ENCODE measurements at regions not wholly inside any gene's neighbourhood (a gene's known extent, or its start where the extent isn't known, plus 50 kb on each side); places are given as distances from the start of the nearest gene placed in this dataset.

- peaks cover 2% of the 10 kb centered on the region for H3K27me3 ChIP-seq (ENCODE audit: control insufficient read depth, insufficient read depth, low read length)
- no peak overlapping the region for H3K4me2 ChIP-seq (ENCODE audit: low read depth, low read length)
- H3K18ac ChIP-seq (ENCODE audit: low read depth, low read length): no peak overlapping the region
- dilution Hi-C loops (cut with HindIII; ENCODE audit: low sequenced_read_pairs, unreplicated experiment) (no loop called here), intact Hi-C loops (cut with micrococcal nuclease) (no loop called here), in situ Hi-C loops (cut with MboI; ENCODE audit: low sequenced_read_pairs) (no loop called here)
- no peaks in the 10 kb centered on the region for H4K20me1 ChIP-seq (ENCODE audit: insufficient read depth, low read length)
- no peak overlapping the region for H3K23ac ChIP-seq (ENCODE audit: low read depth, low read length)
- no peak overlapping the region for H3K14ac ChIP-seq (replicated peaks; ENCODE audit: low read depth, low read length)
- DNase-seq (no peak), ATAC-seq (ENCODE audit: low read depth) (no peak)
- H3K4me3 ChIP-seq (ENCODE audit: insufficient read depth, low read depth, low read length): no peak overlapping the region
- TF ChIP-seq CHD1 (IDR thresholded peaks at IDR 0.05; ENCODE audit: low read depth, low read length) (no peak), FOS (IDR thresholded peaks at IDR 0.05; ENCODE audit: low read depth, low read length) (no peak), MAFK (IDR thresholded peaks at IDR 0.05; ENCODE audit: low read depth, low read length) (no peak), ELK1 (IDR thresholded peaks at IDR 0.05; ENCODE audit: borderline replicate concordance, low read depth, low read length) (no peak), POLR2A (IDR thresholded peaks at IDR 0.05; ENCODE audit: low read depth, low read length) (no peak), SMC3 (IDR thresholded peaks at IDR 0.05; ENCODE audit: low read depth, low read length) (no peak), RCOR1 (IDR thresholded peaks at IDR 0.05; ENCODE audit: insufficient replicate concordance, low read length) (no peak), USF2 (IDR thresholded peaks at IDR 0.05; ENCODE audit: low read depth, low read length) (no peak), CEBPB (IDR thresholded peaks at IDR 0.05; ENCODE audit: low read depth, low read length) (no peak), RAD21 (IDR thresholded peaks at IDR 0.05; ENCODE audit: low read length) (no peak), CTCF (conservative IDR thresholded peaks at IDR 0.05; ENCODE audit: low read depth, low read length) (no peak), BHLHE40 (IDR thresholded peaks at IDR 0.05; ENCODE audit: low read depth, low read length) (no peak), MAZ (IDR thresholded peaks at IDR 0.05; ENCODE audit: borderline replicate concordance, low read depth, low read length) (no peak), NFE2L2 (IDR thresholded peaks at IDR 0.05; ENCODE audit: low read depth, low read length) (no peak), MXI1 (IDR thresholded peaks at IDR 0.05; ENCODE audit: borderline replicate concordance, low read depth, low read length) (no peak)
- peaks cover 2% of the 10 kb centered on the region; the same call in 1 of the 2 replicates for H3K9me3 ChIP-seq (ENCODE audit: control insufficient read depth, insufficient read depth, low read length)
- no peak overlapping the region for H3K56ac ChIP-seq (ENCODE audit: extremely low read depth, insufficient read depth, low read length)
- H3K79me1 ChIP-seq (ENCODE audit: low read depth in 1 of 2, low read length in 2 of 2): no peaks in the 10 kb centered on the region
- no peak overlapping the region for H3K27ac ChIP-seq (ENCODE audit: insufficient read depth, low read length)
- CTCF ChIA-PET: no interaction called here
- H2AK9ac ChIP-seq (replicated peaks; ENCODE audit: low read depth, low read length, poor library complexity): no peak overlapping the region
- no peaks in the 10 kb centered on the region for H3K36me3 ChIP-seq (ENCODE audit: control insufficient read depth, insufficient read depth, low read length)
- no peak overlapping the region for H2BK120ac ChIP-seq (ENCODE audit: low read depth, low read length)
- no peak overlapping the region for H2BK20ac ChIP-seq (ENCODE audit: low read depth, low read length)
- no peak overlapping the region for H2BK5ac ChIP-seq (ENCODE audit: low read depth, low read length, poor library complexity, severe bottlenecking)
- H4K5ac ChIP-seq (ENCODE audit: low read depth, low read length): no peak overlapping the region
- no peak overlapping the region for H4K91ac ChIP-seq (ENCODE audit: insufficient read depth, low read depth, low read length)
- WGBS, 2 experiments (ENCODE audit: extremely low coverage in 2 of 2, insufficient read length in 1 of 2): no CpG with 5 or more reads among the region's 7 CpGs
- no peak overlapping the region for H3K4ac ChIP-seq (ENCODE audit: low read depth, low read length)
- no peaks in the 10 kb centered on the region for H3K9me1 ChIP-seq (ENCODE audit: insufficient read depth, low read length)
- no peak overlapping the region for H2AFZ ChIP-seq (replicated peaks; ENCODE audit: low read length, poor library complexity)
- H3K4me1 ChIP-seq (ENCODE audit: control insufficient read depth, insufficient read depth, low read length): no peaks in the 10 kb centered on the region
- H4K8ac ChIP-seq (ENCODE audit: low read depth in 2 of 2, low read length in 2 of 2): no peak overlapping the region
- BruUV-seq (replicated peaks): no TSS peak
- POLR2A ChIA-PET (ENCODE audit: unreplicated experiment): no interaction called here
- H2AK5ac ChIP-seq (ENCODE audit: low read depth, low read length): no peak overlapping the region
- H3K9ac ChIP-seq (ENCODE audit: low read depth, low read length): no peak overlapping the region
- H2BK15ac ChIP-seq (ENCODE audit: low read depth, low read length): no peak overlapping the region
Observed at GRCh38 chr1:87196110-87196827, 132.4 kb upstream of the LMO4 start.

Data from IMR-90 (cell line).